ENCODE measurements at regions not wholly inside any gene's neighbourhood (a gene's known extent, or its start where the extent isn't known, plus 50 kb on each side); places are given as distances from the start of the nearest gene placed in this dataset.

DNA sequence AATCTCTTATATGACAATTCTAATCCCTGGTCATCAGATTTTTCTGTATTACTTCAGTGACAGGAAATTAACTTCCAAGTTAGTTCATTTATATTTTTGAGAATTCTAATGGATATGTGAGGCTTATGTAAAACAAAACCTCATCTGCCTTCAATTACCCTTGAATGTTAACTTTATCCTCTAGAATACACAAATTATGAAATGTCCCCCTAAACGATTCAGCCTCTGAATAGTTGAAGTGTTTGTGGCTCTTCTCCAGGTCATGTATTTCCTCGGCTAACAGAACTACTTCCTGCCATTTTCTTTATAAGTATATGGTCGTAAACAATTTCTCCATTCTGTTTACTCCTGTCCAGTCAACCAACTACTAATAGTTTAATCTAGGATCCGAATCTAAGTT is 401.3 kb downstream of the PCDH10 start:
- TF ChIP-seq YY1 (IDR thresholded peaks at IDR 0.05; ENCODE audit: insufficient read depth, insufficient read length) (no peak), ZNF274 (IDR thresholded peaks at IDR 0.05; ENCODE audit: low read depth, low read length) (no peak), SUZ12 (IDR thresholded peaks at IDR 0.05; ENCODE audit: extremely low read depth, insufficient read depth, insufficient read length) (no peak)
